HUES48 (cell line): ENCODE measurements at regions not wholly inside any gene's neighbourhood (a gene's known extent, or its start where the extent isn't known, plus 50 kb on each side); places are given as distances from the start of the nearest gene placed in this dataset.

Experiments used
- H3K27ac ChIP-seq: one replicate; pipeline ENCODE4 v1.7.0; 2013; ENCODE audit warnings: low read depth, low read length, inconsistent platforms
- H3K27me3 ChIP-seq: 2 replicates; pipeline ENCODE4 v1.6.1; 2013; ENCODE audit warnings: mild to moderate bottlenecking, low read length; ENCODE audit not compliant: control insufficient read depth, insufficient read depth
- H3K36me3 ChIP-seq: 2 replicates; pipeline ENCODE4 v1.6.1; 2013; ENCODE audit warnings: low read length; ENCODE audit not compliant: control insufficient read depth, insufficient read depth
- H3K4me1 ChIP-seq: 2 replicates; pipeline ENCODE4 v1.6.1; 2013; ENCODE audit warnings: mild to moderate bottlenecking, low read length; ENCODE audit not compliant: control insufficient read depth, insufficient read depth
- H3K4me3 ChIP-seq: 2 replicates; pipeline ENCODE4 v1.5.1; 2013; ENCODE audit warnings: mild to moderate bottlenecking, low read depth, low read length
- H3K9ac ChIP-seq: 2 replicates; pipeline ENCODE4 v1.6.1; 2013; ENCODE audit warnings: mild to moderate bottlenecking, low read depth, low read length, moderate library complexity
- H3K9me3 ChIP-seq: 2 replicates; pipeline ENCODE4 v1.6.1; 2013; ENCODE audit warnings: low read length; ENCODE audit not compliant: control insufficient read depth, insufficient read depth

DNA sequence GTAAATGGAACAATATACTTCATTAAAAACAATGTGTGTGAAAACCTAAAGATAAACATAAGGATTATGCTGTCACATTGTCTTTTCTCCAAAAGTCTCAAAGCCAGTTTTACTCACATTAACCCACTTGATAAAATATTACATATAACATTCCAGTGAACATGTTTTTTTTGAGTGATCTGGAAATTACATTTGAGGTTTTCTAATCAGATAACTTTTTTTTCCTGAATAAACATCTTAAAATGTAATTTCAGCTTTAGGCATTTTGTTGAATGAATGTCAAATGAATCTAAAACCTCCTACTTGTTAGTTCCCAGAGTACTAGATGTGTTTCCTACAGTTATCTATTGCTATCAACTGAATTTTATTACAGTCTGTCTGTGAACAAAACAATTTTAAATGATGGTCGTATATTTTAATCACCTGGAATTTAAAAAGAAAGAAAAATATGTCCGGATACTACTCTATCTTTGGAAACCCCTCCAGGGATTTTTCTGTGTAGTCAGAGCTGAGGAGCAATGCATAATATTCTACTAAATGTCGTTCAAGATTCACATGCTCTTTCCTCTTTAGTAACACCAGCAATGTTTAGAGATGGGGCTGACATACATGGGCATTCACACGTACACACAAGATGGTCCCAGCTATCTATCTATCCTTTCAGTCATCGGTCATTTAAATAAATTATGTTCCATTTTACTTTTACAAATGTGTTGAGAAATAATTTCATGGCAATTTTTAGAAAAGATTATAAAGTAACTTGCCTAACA lies 283.9 kb downstream of the KLF12 start:
- no peaks in the 10 kb centered on the region for H3K36me3 ChIP-seq
- H3K9me3 ChIP-seq: no peaks in the 10 kb centered on the region
- H3K27ac ChIP-seq: no peak overlapping the region
- H3K4me3 ChIP-seq: no peak overlapping the region
- H3K4me1 ChIP-seq: peaks cover 22% of the 10 kb centered on the region
- H3K9ac ChIP-seq: no peak overlapping the region
- no peaks in the 10 kb centered on the region for H3K27me3 ChIP-seq

GRCh38 chr13:73849292-73849691 lies 284.9 kb downstream of the KLF12 start:
- H3K9me3 ChIP-seq: no peaks in the 10 kb centered on the region
- H3K9ac ChIP-seq: no peak overlapping the region
- peaks cover 20% of the 10 kb centered on the region for H3K4me1 ChIP-seq
- H3K27me3 ChIP-seq: no peaks in the 10 kb centered on the region
- H3K27ac ChIP-seq: peak overlapping the region; percentile 25
- H3K36me3 ChIP-seq: no peaks in the 10 kb centered on the region
- no peak overlapping the region; the same call in 1 of the 2 replicates for H3K4me3 ChIP-seq

DNA sequence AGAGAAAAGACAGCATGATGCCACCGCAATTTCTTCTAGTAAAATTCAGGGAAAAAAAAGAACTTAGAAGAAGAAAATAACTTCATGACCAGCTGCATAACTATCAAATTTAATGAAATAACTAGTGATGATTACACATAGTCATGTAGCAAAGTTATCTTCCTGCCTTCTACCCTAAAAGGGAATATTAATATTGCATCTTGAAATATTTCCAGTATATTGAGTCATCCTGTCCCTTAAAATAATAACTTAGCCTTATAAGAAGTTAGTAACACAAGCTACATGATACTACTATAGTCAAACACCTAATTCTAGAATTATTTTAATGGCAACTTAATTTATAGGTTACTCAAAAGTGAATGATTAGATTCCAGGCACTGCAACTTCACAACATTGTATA lies 289.2 kb downstream of the KLF12 start:
- H3K9me3 ChIP-seq: no peaks in the 10 kb centered on the region
- H3K9ac ChIP-seq: no peak overlapping the region
- H3K4me1 ChIP-seq: peaks cover 21% of the 10 kb centered on the region
- H3K27ac ChIP-seq: no peak overlapping the region
- no peak overlapping the region for H3K4me3 ChIP-seq
- no peaks in the 10 kb centered on the region for H3K36me3 ChIP-seq
- H3K27me3 ChIP-seq: no peaks in the 10 kb centered on the region

DNA sequence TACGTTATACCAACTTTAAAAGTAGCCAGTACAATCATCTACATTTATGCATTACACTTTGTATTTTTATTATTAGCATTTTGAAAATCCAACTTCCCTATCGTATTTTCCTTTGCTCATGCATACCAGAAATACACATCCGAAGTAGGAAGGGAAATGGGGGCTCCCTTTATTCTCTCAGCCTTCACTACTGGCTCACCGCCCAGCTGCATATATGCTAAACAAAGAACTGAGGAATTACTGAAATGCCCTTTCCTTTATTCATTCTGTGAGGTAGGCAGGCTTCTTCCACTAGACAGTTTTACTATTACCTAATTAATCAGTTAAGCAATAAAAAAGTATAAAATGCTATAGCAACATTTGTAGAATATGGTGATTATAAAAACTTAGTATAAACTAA lies 291.6 kb downstream of the KLF12 start:
- peaks cover 6% of the 10 kb centered on the region; the same call in 1 of the 2 replicates for H3K4me1 ChIP-seq
- no peak overlapping the region for H3K9ac ChIP-seq
- H3K4me3 ChIP-seq: no peak overlapping the region
- H3K9me3 ChIP-seq: no peaks in the 10 kb centered on the region
- H3K27ac ChIP-seq: no peak overlapping the region
- no peaks in the 10 kb centered on the region for H3K36me3 ChIP-seq
- H3K27me3 ChIP-seq: no peaks in the 10 kb centered on the region

- Histone ChIP-seq H3K4me3 (no peak overlapping the region), H3K27me3 (no peaks in the 10 kb centered on the region), H3K9ac (no peak overlapping the region), H3K27ac (no peak overlapping the region), H3K4me1 (peaks cover 6% of the 10 kb centered on the region; the same call in 1 of the 2 replicates), H3K9me3 (no peaks in the 10 kb centered on the region), H3K36me3 (no peaks in the 10 kb centered on the region)
Measured at GRCh38 chr13:73842184-73842583, 292.0 kb downstream of the KLF12 start.

DNA sequence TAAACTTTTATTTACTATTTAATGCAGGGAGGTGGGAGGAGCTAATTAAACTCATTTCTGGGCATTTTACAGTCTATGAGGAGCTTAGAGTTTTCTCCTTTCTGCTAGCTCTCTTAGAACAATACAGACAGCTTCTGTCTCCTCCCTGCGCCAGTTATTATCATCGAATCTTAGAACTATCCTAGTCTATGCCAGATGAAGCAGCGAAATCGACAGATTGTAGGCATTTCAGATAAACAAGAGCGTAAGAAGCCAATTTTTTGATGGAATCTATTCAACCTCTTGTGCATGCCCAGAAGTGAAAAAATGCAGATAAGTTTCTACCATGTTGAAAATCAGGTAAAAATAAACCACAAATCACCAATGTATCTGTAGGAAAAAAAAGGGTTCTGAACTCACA lies 297.1 kb downstream of the KLF12 start:
- Histone ChIP-seq H3K9ac (no peak overlapping the region), H3K4me3 (no peak overlapping the region), H3K4me1 (peaks cover 10% of the 10 kb centered on the region), H3K9me3 (no peaks in the 10 kb centered on the region), H3K36me3 (no peaks in the 10 kb centered on the region), H3K27me3 (no peaks in the 10 kb centered on the region), H3K27ac (no peak overlapping the region)

GRCh38 chr13:73835138-73835721 lies 299.0 kb downstream of the KLF12 start:
- Histone ChIP-seq H3K9ac (no peak overlapping the region), H3K27ac (no peak overlapping the region), H3K9me3 (no peaks in the 10 kb centered on the region), H3K4me1 (peaks cover 10% of the 10 kb centered on the region), H3K4me3 (no peak overlapping the region), H3K27me3 (no peaks in the 10 kb centered on the region), H3K36me3 (no peaks in the 10 kb centered on the region)

DNA sequence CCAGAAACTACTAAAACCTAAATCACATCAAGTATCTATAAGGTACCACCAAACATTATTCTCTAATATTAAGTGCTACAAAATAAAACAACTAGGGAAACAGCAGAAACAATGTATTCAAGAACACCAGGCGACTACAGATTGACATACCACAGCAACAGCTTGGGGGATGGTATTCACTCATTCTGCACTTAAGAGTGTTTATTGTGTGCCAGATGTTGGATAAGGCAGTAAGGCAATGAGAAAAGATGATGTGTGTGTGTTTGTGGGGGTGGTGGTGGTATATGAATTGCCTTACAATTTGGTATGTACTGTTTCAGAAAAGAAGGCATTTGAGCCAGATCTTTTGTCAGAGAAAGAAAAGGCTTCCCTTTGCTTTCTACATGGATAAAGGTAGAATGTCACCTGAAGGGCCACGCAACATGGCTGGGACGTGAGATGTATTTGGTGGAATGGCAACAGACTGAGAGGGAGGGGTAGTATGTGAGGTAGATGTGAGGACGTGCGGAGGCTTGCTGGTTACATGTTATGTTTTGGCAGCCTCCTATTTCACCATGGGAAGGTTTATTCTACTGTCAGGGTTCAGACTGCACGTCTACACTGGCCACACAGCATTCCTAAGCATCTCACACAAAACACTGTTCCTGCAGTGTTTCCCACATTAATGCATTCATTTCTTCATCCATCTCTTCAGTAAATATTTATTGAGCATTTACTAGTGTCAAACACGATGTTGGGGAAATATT lies 300.7 kb downstream of the KLF12 start:
- Histone ChIP-seq H3K4me3 (no peak overlapping the region), H3K27me3 (no peaks in the 10 kb centered on the region), H3K36me3 (no peaks in the 10 kb centered on the region), H3K9ac (no peak overlapping the region), H3K4me1 (peaks cover 10% of the 10 kb centered on the region), H3K27ac (no peak overlapping the region), H3K9me3 (no peaks in the 10 kb centered on the region)

DNA sequence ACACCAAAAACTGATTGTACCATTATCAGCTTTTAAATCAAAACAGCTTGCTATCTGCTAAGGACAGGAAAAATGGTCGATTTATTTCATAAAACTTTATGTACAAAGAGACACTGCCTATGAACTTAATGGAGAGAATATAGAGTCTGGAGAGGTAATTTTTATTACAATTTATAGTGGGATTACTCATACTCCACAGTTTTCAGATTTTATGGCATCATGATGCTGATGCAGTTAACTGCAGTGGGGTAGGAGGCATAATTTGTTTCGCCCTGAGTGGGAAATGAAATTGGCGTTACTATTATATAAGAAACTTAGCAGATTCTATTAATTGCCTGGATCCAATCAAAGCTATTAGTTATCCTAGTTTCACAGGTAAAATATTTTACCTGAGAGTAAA lies 301.4 kb downstream of the KLF12 start:
- Histone ChIP-seq H3K36me3 (no peaks in the 10 kb centered on the region), H3K9me3 (no peaks in the 10 kb centered on the region), H3K4me3 (no peak overlapping the region), H3K27ac (no peak overlapping the region), H3K9ac (no peak overlapping the region), H3K4me1 (peaks cover 8% of the 10 kb centered on the region), H3K27me3 (no peaks in the 10 kb centered on the region)

- H3K27ac ChIP-seq: peak overlapping the region; percentile 34
- no peak overlapping the region for H3K9ac ChIP-seq
Measured at GRCh38 chr13:73832128-73832588, 302.0 kb downstream of the KLF12 start.

DNA sequence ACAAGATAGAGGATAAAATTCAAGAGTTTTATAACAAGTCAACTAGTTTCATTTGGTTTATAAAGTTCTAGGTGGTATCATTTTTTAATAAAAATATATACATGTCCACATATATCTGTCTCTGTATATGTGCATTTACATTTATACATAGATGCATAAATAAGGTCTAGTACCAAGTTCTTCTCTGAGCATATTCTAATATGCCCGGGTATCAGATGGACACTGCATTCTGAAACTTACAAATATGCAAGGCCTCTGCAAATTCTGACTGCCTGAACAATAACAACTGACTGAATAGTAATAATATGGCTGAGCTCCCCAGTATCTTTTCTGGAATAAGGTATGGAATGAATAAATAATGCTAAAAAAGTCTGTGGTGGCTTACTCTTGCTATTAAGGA lies 304.8 kb downstream of the KLF12 start:
- no peaks in the 10 kb centered on the region for H3K9me3 ChIP-seq
- H3K9ac ChIP-seq: no peak overlapping the region
- no peak overlapping the region for H3K4me3 ChIP-seq
- no peaks in the 10 kb centered on the region for H3K36me3 ChIP-seq
- no peak overlapping the region for H3K27ac ChIP-seq
- H3K27me3 ChIP-seq: no peaks in the 10 kb centered on the region
- peaks cover 4% of the 10 kb centered on the region for H3K4me1 ChIP-seq

More at GRCh38 chr13:73832128-73832588, 302.0 kb downstream of the KLF12 start:
- H3K4me3 ChIP-seq: no peak overlapping the region
- peaks cover 8% of the 10 kb centered on the region for H3K4me1 ChIP-seq
- no peaks in the 10 kb centered on the region for H3K36me3 ChIP-seq
- H3K27me3 ChIP-seq: no peaks in the 10 kb centered on the region
- no peaks in the 10 kb centered on the region for H3K9me3 ChIP-seq
